OCI-LY3 (cell line): ENCODE measurements at regions not wholly inside any gene's neighbourhood (a gene's known extent, or its start where the extent isn't known, plus 50 kb on each side); places are given as distances from the start of the nearest gene placed in this dataset.
"Not testable (repeated sequence)": the region's sequence is repeated elsewhere in the genome, so short reads cannot be mapped to it uniquely, and the experiment has no call there.

Experiments
- H2AFZ ChIP-seq: fragments of 200-600, 300-600 bp; shearing (Covaris generic); 2 replicates; pipeline ENCODE4 v1.6.0; 2014; ENCODE audit warnings: antibody characterized with exemption, low read depth, low read length
- H3K27ac ChIP-seq: fragments of 200-600, 300-600 bp; sonication (generic); 2 replicates; pipeline ENCODE4 v1.5.1; 2014; ENCODE audit warnings: mild to moderate bottlenecking, low read length, moderate library complexity, mixed read lengths
- H3K27me3 ChIP-seq: fragments of 200-600, 300-600 bp; sonication (generic); 2 replicates; pipeline ENCODE4 v1.6.1; 2014; ENCODE audit warnings: low read depth, low read length, mixed read lengths
- H3K36me3 ChIP-seq: fragments of 200-600, 300-600 bp; sonication (generic); replicated peaks from 2 replicates; pipeline ENCODE3; 2014; ENCODE audit warnings: low read depth, low read length, mixed read lengths
- H3K4me1 ChIP-seq: fragments of 300-600, 200-600 bp; sonication (generic); 2 replicates; pipeline ENCODE4 v1.6.1; 2014; ENCODE audit warnings: low read length, mixed read lengths
- H3K4me2 ChIP-seq: fragments of 200-600, 300-600 bp; sonication (generic); 2 replicates; pipeline ENCODE4 v1.6.1; 2014; ENCODE audit warnings: low read length, mixed read lengths
- H3K4me3 ChIP-seq: fragments of 300-600, 200-600 bp; sonication (generic); 2 replicates; pipeline ENCODE4 v1.5.1; 2014; ENCODE audit warnings: antibody characterized with exemption, mild to moderate bottlenecking, low read length, moderate library complexity
- H3K79me2 ChIP-seq: fragments of 300-600, 200-600 bp; shearing (Covaris generic); 2 replicates; pipeline ENCODE4 v1.6.1; 2014; ENCODE audit warnings: mild to moderate bottlenecking, low read length, mixed read lengths
- H3K9ac ChIP-seq: fragments of 300-600, 200-600 bp; shearing (Covaris generic); 2 replicates; pipeline ENCODE4 v1.6.0; 2014; ENCODE audit warnings: mild to moderate bottlenecking, low read length, moderate library complexity
- H3K9me3 ChIP-seq: fragments of 200-600, 300-600 bp; shearing (Covaris generic); 2 replicates; pipeline ENCODE4 v1.6.1; 2014; ENCODE audit warnings: low read length, mixed read lengths; ENCODE audit not compliant: insufficient read depth
- H4K20me1 ChIP-seq: fragments of 200-600, 300-600 bp; sonication (generic); 2 replicates; pipeline ENCODE4 v1.6.1; 2016; ENCODE audit warnings: low read length, mixed read lengths; ENCODE audit not compliant: insufficient read depth
- EZH2phosphoT487 ChIP-seq: fragments of 200-600 bp; shearing (Covaris generic); IDR thresholded peaks from 2 replicates; pipeline ENCODE4 v1.6.1; 2018; ENCODE audit warnings: antibody characterized with exemption, mixed run types, low read depth
- TF ChIP-seq, protein P1 (sequence below): fragments of 200-600, 300-600 bp; sonication (generic); IDR thresholded peaks from 2 replicates; pipeline ENCODE4 v1.5.1; 2014; ENCODE audit warnings: antibody characterized with exemption, low read length, low read depth

DNA sequence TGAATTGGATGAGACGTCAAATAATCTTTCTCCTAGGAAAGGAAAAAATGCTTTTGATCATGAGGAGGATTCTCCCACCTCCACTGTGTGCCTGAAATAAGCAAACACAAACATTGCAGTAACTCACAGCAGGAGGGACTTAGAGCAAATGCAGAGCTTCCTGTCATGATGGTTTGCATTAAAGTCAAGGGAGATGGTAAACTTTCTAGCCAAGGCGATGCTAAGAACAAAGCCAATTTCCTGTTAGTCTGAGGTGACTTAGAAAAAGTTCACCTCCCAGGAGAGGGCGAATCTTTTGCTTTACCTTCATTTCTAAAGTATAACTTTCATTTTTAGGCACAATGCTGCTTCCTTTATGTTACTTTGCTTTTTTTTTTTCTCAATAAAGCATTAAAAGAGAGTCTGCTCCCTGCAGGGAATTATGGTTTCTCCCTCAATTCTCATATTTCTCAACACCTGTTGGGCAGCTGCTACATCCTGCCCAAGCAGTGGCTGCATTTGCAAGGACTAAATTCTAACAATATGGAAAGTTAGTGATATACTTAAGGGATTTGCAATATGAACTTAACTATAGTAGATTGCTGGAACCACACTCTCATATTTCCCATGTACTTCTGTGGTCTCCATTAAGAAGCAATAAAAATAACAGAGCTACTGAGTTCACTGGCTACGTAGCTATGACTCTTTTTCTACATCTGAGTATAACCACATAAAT is 175.6 kb downstream of the PCTP start:
- no peak overlapping the region for H3K9ac ChIP-seq
- no peak overlapping the region for H3K4me2 ChIP-seq
- H3K36me3 ChIP-seq: no peaks in the 10 kb centered on the region

DNA sequence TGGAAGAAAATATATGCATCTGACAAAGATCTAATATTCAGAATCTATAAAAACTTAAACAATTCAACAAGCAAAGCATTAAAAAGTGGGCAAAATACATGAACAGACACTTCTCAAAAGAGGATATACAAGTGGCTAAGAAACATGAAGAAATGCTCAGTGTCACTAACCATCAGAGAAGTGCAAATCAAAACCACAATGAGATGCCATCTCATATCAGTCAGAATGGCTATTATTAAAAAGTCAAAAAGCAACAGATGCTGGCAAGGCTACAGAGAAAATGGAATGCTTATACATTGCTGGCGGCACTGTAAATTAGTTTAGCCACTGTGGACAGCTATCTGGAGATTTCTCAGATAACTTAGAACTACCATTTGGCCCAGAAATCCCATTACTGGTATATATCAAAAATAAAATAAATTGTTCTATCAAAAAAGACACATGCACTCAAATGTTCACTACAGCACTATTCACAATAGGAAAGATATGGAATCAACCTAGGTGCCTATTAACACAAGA is 179.5 kb downstream of the PCTP start:
- Histone ChIP-seq H3K9me3 (no peaks in the 10 kb centered on the region), H3K79me2 (no peaks in the 10 kb centered on the region)

More for the DNA sequence above, 175.6 kb downstream of the PCTP start:
- Histone ChIP-seq H2AFZ (no peak overlapping the region), H3K4me3 (no peak overlapping the region), H3K79me2 (no peaks in the 10 kb centered on the region), H4K20me1 (no peaks in the 10 kb centered on the region), H3K4me1 (no peaks in the 10 kb centered on the region), H3K9me3 (no peaks in the 10 kb centered on the region), H3K27me3 (peaks cover 11% of the 10 kb centered on the region; the same call in 1 of the 2 replicates), H3K27ac (no peak overlapping the region)
- TF ChIP-seq EZH2phosphoT487: no peak
- TF ChIP-seq, protein P1, sequence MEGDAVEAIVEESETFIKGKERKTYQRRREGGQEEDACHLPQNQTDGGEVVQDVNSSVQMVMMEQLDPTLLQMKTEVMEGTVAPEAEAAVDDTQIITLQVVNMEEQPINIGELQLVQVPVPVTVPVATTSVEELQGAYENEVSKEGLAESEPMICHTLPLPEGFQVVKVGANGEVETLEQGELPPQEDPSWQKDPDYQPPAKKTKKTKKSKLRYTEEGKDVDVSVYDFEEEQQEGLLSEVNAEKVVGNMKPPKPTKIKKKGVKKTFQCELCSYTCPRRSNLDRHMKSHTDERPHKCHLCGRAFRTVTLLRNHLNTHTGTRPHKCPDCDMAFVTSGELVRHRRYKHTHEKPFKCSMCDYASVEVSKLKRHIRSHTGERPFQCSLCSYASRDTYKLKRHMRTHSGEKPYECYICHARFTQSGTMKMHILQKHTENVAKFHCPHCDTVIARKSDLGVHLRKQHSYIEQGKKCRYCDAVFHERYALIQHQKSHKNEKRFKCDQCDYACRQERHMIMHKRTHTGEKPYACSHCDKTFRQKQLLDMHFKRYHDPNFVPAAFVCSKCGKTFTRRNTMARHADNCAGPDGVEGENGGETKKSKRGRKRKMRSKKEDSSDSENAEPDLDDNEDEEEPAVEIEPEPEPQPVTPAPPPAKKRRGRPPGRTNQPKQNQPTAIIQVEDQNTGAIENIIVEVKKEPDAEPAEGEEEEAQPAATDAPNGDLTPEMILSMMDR: no peak

DNA sequence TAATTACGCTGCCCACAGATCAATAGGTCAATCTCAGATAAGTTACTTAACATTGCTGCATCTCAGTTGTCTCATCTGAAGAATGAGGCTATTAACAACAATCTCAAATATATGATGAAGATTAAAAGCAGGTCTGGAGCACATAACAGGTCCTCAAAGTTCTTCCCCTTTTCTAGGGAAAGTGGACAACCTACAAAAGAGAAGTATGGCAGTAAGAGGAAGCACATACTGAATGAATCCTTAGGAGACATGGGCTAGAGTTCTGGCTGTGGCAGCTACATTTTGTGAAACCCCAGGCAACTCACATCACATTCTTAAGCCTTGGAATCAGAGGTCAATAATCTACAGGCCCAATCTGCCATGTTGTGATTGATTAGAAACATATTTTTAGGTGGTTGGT is 180.6 kb downstream of the PCTP start:
- Histone ChIP-seq H3K9me3 (no peaks in the 10 kb centered on the region), H3K79me2 (no peaks in the 10 kb centered on the region), H4K20me1 (no peaks in the 10 kb centered on the region), H3K27ac (no peak overlapping the region), H3K27me3 (peaks cover 7% of the 10 kb centered on the region; the same call in 1 of the 2 replicates), H3K9ac (no peak overlapping the region), H3K4me3 (no peak overlapping the region), H3K4me2 (no peak overlapping the region), H2AFZ (no peak overlapping the region), H3K4me1 (no peaks in the 10 kb centered on the region), H3K36me3 (no peaks in the 10 kb centered on the region)
- TF ChIP-seq, protein P1: no peak
- no peak for TF ChIP-seq EZH2phosphoT487

More for the DNA sequence above, 179.5 kb downstream of the PCTP start:
- Histone ChIP-seq H3K27me3 (peaks cover 7% of the 10 kb centered on the region; the same call in 1 of the 2 replicates), H3K4me3 (no peak overlapping the region), H2AFZ (no peak overlapping the region), H3K36me3 (no peaks in the 10 kb centered on the region), H4K20me1 (no peaks in the 10 kb centered on the region), H3K27ac (no peak overlapping the region), H3K4me1 (no peaks in the 10 kb centered on the region), H3K9ac (no peak overlapping the region), H3K4me2 (no peak overlapping the region)
- TF ChIP-seq, protein P1: no peak
- no peak for TF ChIP-seq EZH2phosphoT487

DNA sequence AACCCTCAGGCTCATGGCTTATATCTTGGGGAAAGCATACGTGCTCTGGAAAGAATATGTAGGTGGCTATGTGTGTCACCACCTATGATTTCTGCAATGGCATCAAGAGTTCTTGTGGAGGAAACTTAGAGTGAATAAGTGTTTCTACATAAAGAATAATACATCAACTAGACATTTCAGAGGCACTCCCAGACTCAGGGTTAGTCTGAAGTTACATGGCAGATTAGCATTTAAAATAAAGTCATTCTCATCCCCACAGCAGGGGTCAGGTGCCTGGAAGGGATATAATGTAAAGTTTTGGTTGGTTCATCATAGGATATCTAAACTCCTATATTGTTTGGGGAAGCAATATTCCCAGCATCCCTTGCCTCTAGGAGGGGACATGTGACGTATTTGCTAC is 182.1 kb downstream of the PCTP start:
- H3K79me2 ChIP-seq: no peaks in the 10 kb centered on the region
- no peak overlapping the region for H3K4me2 ChIP-seq
- peaks cover 6% of the 10 kb centered on the region; the same call in 1 of the 2 replicates for H3K27me3 ChIP-seq
- no peak overlapping the region for H3K9ac ChIP-seq
- TF ChIP-seq EZH2phosphoT487: no peak
- TF ChIP-seq, protein P1: no peak
- H3K9me3 ChIP-seq: no peaks in the 10 kb centered on the region
- H3K27ac ChIP-seq: no peak overlapping the region
- H3K4me3 ChIP-seq: no peak overlapping the region
- no peaks in the 10 kb centered on the region for H3K36me3 ChIP-seq
- no peaks in the 10 kb centered on the region for H4K20me1 ChIP-seq
- H2AFZ ChIP-seq: no peak overlapping the region
- H3K4me1 ChIP-seq: no peaks in the 10 kb centered on the region

DNA sequence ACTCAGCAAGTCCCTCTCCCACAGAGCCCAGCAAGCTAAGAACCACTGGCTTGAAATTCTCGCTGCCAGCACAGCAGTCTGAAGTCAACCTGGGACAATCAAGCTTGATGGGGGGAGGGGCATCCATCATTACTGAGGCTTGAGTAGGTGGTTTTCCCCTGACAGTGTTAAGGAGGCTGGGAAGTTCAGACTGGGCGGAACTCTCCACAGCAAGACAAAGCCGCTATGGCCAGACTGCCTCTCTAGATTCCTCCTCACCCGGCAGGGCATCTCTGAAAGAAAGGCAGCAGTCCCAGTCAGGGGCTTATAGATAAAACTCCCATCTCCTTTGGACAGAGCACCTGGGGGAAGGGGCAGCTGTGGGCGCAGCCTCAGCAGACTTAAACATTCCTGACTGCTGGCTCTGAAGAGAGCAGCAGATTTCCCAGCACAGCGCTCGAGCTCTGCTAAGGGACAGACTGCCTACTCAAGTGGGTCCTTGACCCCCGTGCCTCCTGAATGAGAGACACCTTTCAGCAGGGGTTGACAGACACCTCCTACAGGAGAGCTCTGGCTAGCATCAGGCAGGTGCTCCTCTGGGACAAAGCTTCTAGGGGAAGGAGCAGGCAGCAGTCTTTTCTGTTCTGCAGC is 188.4 kb downstream of the PCTP start:
- not testable (repeated sequence) for H3K4me3 ChIP-seq, H3K27me3 ChIP-seq, H3K4me1 ChIP-seq, H3K9ac ChIP-seq, H4K20me1 ChIP-seq, H3K36me3 ChIP-seq, H3K9me3 ChIP-seq, H3K27ac ChIP-seq, H2AFZ ChIP-seq, H3K79me2 ChIP-seq, H3K4me2 ChIP-seq
